ENCODE measurements at regions not wholly inside any gene's neighbourhood (a gene's known extent, or its start where the extent isn't known, plus 50 kb on each side); places are given as distances from the start of the nearest gene placed in this dataset.

GRCh38 chr16:62978451-62978850 is 942.2 kb upstream of the CDH8 start:
- no peak for TF ChIP-seq CTCF (IDR thresholded peaks at IDR 0.05; ENCODE audit: low read depth, low read length, poor library complexity, severe bottlenecking)
- TF ChIP-seq EZH2phosphoT487 (IDR thresholded peaks at IDR 0.05; ENCODE audit: borderline replicate concordance, low read length) = no peak

Data from DOHH2 (cell line).